HG02938 (cell line): ENCODE measurements at regions not wholly inside any gene's neighbourhood (a gene's known extent, or its start where the extent isn't known, plus 50 kb on each side); places are given as distances from the start of the nearest gene placed in this dataset.
"Not testable (repeated sequence)": the region's sequence is repeated elsewhere in the genome, so short reads cannot be mapped to it uniquely, and the experiment has no call there.

ENCODE experiments used
- ATAC-seq: cut with Tn5 transposase; IDR thresholded peaks from one replicate; pipeline ENCODE4 v1.9.1; 2021; ENCODE audit warnings: mild to moderate bottlenecking, moderate library complexity; ENCODE audit not compliant: unreplicated experiment

GRCh38 chr2:176423819-176424218 is 154.6 kb downstream of the MTX2 start:
- ATAC-seq = no peak

GRCh38 chr2:176424746-176425145 is 155.5 kb downstream of the MTX2 start:
- ATAC-seq = no peak

- ATAC-seq = no peak
Measured at GRCh38 chr2:176427549-176427948, 158.3 kb downstream of the MTX2 start.

- not testable (repeated sequence) for ATAC-seq
Measured at GRCh38 chr2:176428944-176429469, 159.8 kb downstream of the MTX2 start.

- no peak for ATAC-seq
Measured at GRCh38 chr2:176432434-176432833, 163.2 kb downstream of the MTX2 start.

- no peak for ATAC-seq
Measured at GRCh38 chr2:176435729-176436128, 166.5 kb downstream of the MTX2 start.

- no peak for ATAC-seq
Measured at GRCh38 chr2:176443946-176444345, 174.7 kb downstream of the MTX2 start.

- ATAC-seq = no peak
Measured at GRCh38 chr2:176445956-176446355, 176.7 kb downstream of the MTX2 start.

- no peak for ATAC-seq
Measured at GRCh38 chr2:176446718-176447414, 177.6 kb downstream of the MTX2 start.

- no peak for ATAC-seq
Measured at GRCh38 chr2:176447616-176448015, 178.4 kb downstream of the MTX2 start.

GRCh38 chr2:176449852-176450251 is 180.6 kb downstream of the MTX2 start:
- no peak for ATAC-seq

- ATAC-seq = no peak
Measured at GRCh38 chr2:176453784-176454183, 184.5 kb downstream of the MTX2 start.

GRCh38 chr2:176454893-176455815 is 185.9 kb downstream of the MTX2 start:
- ATAC-seq = no peak

- ATAC-seq = no peak
Measured at GRCh38 chr2:176455816-176456291, 186.6 kb downstream of the MTX2 start.

- ATAC-seq = no peak
Measured at GRCh38 chr2:176457481-176457880, 188.2 kb downstream of the MTX2 start.

- ATAC-seq = no peak
Measured at GRCh38 chr2:176461098-176461808, 192.0 kb downstream of the MTX2 start.

- no peak for ATAC-seq
Measured at GRCh38 chr2:176461809-176462670, 192.8 kb downstream of the MTX2 start.

GRCh38 chr2:176463546-176463945 is 194.3 kb downstream of the MTX2 start:
- ATAC-seq = no peak

GRCh38 chr2:176464886-176465564 is 195.8 kb downstream of the MTX2 start:
- ATAC-seq = no peak
